GM23338 (cell line): ENCODE measurements at regions not wholly inside any gene's neighbourhood (a gene's known extent, or its start where the extent isn't known, plus 50 kb on each side); places are given as distances from the start of the nearest gene placed in this dataset.

ENCODE experiments used
- ATAC-seq: fragments of 200-7000 bp; cut with Tn5 transposase; 3 replicates; pipeline ENCODE4 v1.9.1; 2020
- DNase-seq: peaks from one replicate; pipeline ENCODE4 v3.0.0-alpha.2; 2015; ENCODE audit warnings: low spot score
- H2AFZ ChIP-seq: fragments of 200-600 bp; sonication (generic); 2 replicates; pipeline ENCODE4 v1.8.0; 2016; ENCODE audit warnings: antibody characterized with exemption, mild to moderate bottlenecking, moderate library complexity
- H3F3A ChIP-seq: fragments of 200-600 bp; sonication (generic); replicated peaks from 2 replicates; pipeline ENCODE4 v1.8.0; 2017; ENCODE audit warnings: antibody characterized with exemption, mixed run types, low read depth
- H3K27ac ChIP-seq: fragments of 200-600 bp; sonication (generic); 2 replicates; pipeline ENCODE4 v1.6.1; 2016; ENCODE audit warnings: low read depth
- H3K27me3 ChIP-seq: fragments of 200-600 bp; sonication (generic); 2 replicates; pipeline ENCODE4 v1.8.0; 2016; ENCODE audit warnings: mild to moderate bottlenecking, mixed run types, moderate library complexity; ENCODE audit not compliant: insufficient read depth
- H3K36me3 ChIP-seq: fragments of 200-600 bp; sonication (generic); 2 replicates; pipeline ENCODE4 v1.8.0; 2016; ENCODE audit warnings: mild to moderate bottlenecking; ENCODE audit not compliant: insufficient read depth
- H3K4me1 ChIP-seq: fragments of 200-600 bp; sonication (generic); 2 replicates; pipeline ENCODE4 v1.8.0; 2016; ENCODE audit warnings: mild to moderate bottlenecking, moderate library complexity; ENCODE audit not compliant: insufficient read depth
- H3K4me2 ChIP-seq: fragments of 200-600 bp; sonication (generic); 2 replicates; pipeline ENCODE4 v1.7.1; 2017; ENCODE audit warnings: mixed run types
- H3K4me3 ChIP-seq: fragments of 200-600 bp; sonication (generic); 2 replicates; pipeline ENCODE4 v1.6.1; 2016; ENCODE audit warnings: mixed run types
- H3K79me2 ChIP-seq: fragments of 200-600 bp; sonication (generic); replicated peaks from 2 replicates; pipeline ENCODE4 v1.8.0; 2017; ENCODE audit warnings: mild to moderate bottlenecking; ENCODE audit not compliant: insufficient read depth
- H3K9me2 ChIP-seq: fragments of 200-600 bp; sonication (generic); 2 replicates; pipeline ENCODE4 v1.8.0; 2017; ENCODE audit not compliant: insufficient read depth
- H4K20me1 ChIP-seq: fragments of 200-600 bp; sonication (generic); replicated peaks from 2 replicates; pipeline ENCODE4 v1.8.0; 2017; ENCODE audit warnings: mild to moderate bottlenecking; ENCODE audit not compliant: insufficient read depth
- H3K27ac Mint-ChIP-seq: 2 replicates; pipeline ENCODE4 v1.8.0; 2020; ENCODE audit warnings: inconsistent platforms, mild to moderate bottlenecking, moderate library complexity, mixed read lengths
- H3K27me3 Mint-ChIP-seq: 3 replicates; pipeline ENCODE4 v1.8.0; 2022; ENCODE audit warnings: low read depth, mild to moderate bottlenecking, moderate library complexity, mixed read lengths, inconsistent platforms; ENCODE audit not compliant: insufficient read depth, poor library complexity
- H3K36me3 Mint-ChIP-seq: 3 replicates; pipeline ENCODE4 v1.8.0; 2021; ENCODE audit warnings: low read depth, mild to moderate bottlenecking, inconsistent platforms, moderate library complexity, mixed read lengths
- H3K4me1 Mint-ChIP-seq: 3 replicates; pipeline ENCODE4 v1.8.0; 2020; ENCODE audit warnings: mild to moderate bottlenecking, inconsistent platforms, mixed read lengths
- H3K4me3 Mint-ChIP-seq: 3 replicates; pipeline ENCODE4 v1.8.0; 2021; ENCODE audit warnings: moderate library complexity, mild to moderate bottlenecking, inconsistent platforms, mixed read lengths
- H3K9me3 Mint-ChIP-seq: 3 replicates; pipeline ENCODE4 v1.8.0; 2020; ENCODE audit warnings: moderate library complexity, mild to moderate bottlenecking, inconsistent platforms, mixed read lengths
- CREB1 ChIP-seq: fragments of 250-450 bp; sonication (Bioruptor Pico); IDR thresholded peaks from 2 replicates; pipeline ENCODE4 v1.5.0; 2020; ENCODE audit warnings: low read depth, mild to moderate bottlenecking, moderate library complexity
- CTCF ChIP-seq, 2 experiments: fragments of 200-600 bp in 1 of 2; sonication (generic) in 1 of 2; conservative IDR thresholded peaks; 2 replicates each; pipeline versions ENCODE4 v1.5.1 to v1.6.1; 2016 to 2017; ENCODE audit warnings: antibody characterized with exemption in 2 of 2, low read depth in 2 of 2, mild to moderate bottlenecking in 2 of 2, moderate library complexity in 1 of 2
- ETS1 ChIP-seq: IDR thresholded peaks from 2 replicates; pipeline ENCODE4 v1.6.1; 2016; ENCODE audit warnings: antibody characterized with exemption
- JUNB ChIP-seq: IDR thresholded peaks from one replicate; pipeline ENCODE4 v1.6.1; 2016; ENCODE audit warnings: antibody characterized with exemption; ENCODE audit not compliant: unreplicated experiment
- NANOG ChIP-seq: IDR thresholded peaks from 2 replicates; pipeline ENCODE4 v1.6.1; 2016; ENCODE audit warnings: antibody characterized with exemption, borderline replicate concordance
- POLR2AphosphoS5 ChIP-seq: IDR thresholded peaks from 2 replicates; pipeline ENCODE4 v1.6.1; 2016; ENCODE audit warnings: antibody characterized with exemption, low read depth
- STAT1 ChIP-seq: IDR thresholded peaks from one replicate; pipeline ENCODE4 v1.6.1; 2016; ENCODE audit warnings: antibody characterized with exemption; ENCODE audit not compliant: unreplicated experiment
- TF ChIP-seq, protein P1 (sequence below): fragments of 250-450 bp; sonication (Bioruptor Pico); IDR thresholded peaks from 2 replicates; pipeline ENCODE4 v1.5.0; 2020; ENCODE audit warnings: mild to moderate bottlenecking, moderate library complexity

DNA sequence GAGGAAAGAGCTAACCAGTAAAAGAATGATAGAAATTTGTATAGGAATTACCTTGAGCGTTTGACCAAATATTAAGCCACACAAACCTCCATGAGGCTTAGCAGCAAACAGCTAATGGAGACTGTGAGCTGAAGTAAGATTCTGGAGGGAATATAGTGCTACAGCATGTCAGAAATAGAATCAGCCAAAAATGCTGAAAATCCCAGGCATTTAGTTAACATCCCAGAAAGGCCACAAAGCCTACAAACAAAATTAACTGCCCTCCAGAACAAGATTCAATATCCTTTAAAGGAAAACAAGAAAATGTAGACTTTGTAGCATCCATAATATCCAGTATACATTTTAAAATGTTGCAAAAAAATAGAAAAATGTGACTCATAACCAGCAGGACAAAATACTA is 257.8 kb upstream of the TUSC1 start:
- Mint-ChIP-seq H3K4me3 (no peak overlapping the region), H3K27ac (no peak overlapping the region), H3K4me1 (no peaks in the 10 kb centered on the region), H3K36me3 (peaks cover 11% of the 10 kb centered on the region; the same call in 2 of the 3 replicates), H3K9me3 (peaks cover 29% of the 10 kb centered on the region), H3K27me3 (peaks cover 2% of the 10 kb centered on the region)
- ATAC-seq (no peak), DNase-seq (no peak)
- no peak overlapping the region for H2AFZ ChIP-seq
- H4K20me1 ChIP-seq: no peaks in the 10 kb centered on the region
- H3K27me3 ChIP-seq: no peaks in the 10 kb centered on the region
- H3F3A ChIP-seq: no peaks in the 10 kb centered on the region
- no peaks in the 10 kb centered on the region for H3K4me1 ChIP-seq
- no peak overlapping the region for H3K27ac ChIP-seq
- no peak overlapping the region for H3K4me3 ChIP-seq
- no peaks in the 10 kb centered on the region for H3K36me3 ChIP-seq
- no peaks in the 10 kb centered on the region for H3K9me2 ChIP-seq
- H3K4me2 ChIP-seq: no peak overlapping the region
- TF ChIP-seq JUNB (no peak), CREB1 (no peak), STAT1 (no peak), POLR2AphosphoS5 (no peak), ETS1 (no peak), NANOG (no peak), CTCF (conservative IDR thresholded peaks at IDR 0.05; ENCODE audit: low read depth in 2 of 2) (no peak)
- TF ChIP-seq, protein P1, sequence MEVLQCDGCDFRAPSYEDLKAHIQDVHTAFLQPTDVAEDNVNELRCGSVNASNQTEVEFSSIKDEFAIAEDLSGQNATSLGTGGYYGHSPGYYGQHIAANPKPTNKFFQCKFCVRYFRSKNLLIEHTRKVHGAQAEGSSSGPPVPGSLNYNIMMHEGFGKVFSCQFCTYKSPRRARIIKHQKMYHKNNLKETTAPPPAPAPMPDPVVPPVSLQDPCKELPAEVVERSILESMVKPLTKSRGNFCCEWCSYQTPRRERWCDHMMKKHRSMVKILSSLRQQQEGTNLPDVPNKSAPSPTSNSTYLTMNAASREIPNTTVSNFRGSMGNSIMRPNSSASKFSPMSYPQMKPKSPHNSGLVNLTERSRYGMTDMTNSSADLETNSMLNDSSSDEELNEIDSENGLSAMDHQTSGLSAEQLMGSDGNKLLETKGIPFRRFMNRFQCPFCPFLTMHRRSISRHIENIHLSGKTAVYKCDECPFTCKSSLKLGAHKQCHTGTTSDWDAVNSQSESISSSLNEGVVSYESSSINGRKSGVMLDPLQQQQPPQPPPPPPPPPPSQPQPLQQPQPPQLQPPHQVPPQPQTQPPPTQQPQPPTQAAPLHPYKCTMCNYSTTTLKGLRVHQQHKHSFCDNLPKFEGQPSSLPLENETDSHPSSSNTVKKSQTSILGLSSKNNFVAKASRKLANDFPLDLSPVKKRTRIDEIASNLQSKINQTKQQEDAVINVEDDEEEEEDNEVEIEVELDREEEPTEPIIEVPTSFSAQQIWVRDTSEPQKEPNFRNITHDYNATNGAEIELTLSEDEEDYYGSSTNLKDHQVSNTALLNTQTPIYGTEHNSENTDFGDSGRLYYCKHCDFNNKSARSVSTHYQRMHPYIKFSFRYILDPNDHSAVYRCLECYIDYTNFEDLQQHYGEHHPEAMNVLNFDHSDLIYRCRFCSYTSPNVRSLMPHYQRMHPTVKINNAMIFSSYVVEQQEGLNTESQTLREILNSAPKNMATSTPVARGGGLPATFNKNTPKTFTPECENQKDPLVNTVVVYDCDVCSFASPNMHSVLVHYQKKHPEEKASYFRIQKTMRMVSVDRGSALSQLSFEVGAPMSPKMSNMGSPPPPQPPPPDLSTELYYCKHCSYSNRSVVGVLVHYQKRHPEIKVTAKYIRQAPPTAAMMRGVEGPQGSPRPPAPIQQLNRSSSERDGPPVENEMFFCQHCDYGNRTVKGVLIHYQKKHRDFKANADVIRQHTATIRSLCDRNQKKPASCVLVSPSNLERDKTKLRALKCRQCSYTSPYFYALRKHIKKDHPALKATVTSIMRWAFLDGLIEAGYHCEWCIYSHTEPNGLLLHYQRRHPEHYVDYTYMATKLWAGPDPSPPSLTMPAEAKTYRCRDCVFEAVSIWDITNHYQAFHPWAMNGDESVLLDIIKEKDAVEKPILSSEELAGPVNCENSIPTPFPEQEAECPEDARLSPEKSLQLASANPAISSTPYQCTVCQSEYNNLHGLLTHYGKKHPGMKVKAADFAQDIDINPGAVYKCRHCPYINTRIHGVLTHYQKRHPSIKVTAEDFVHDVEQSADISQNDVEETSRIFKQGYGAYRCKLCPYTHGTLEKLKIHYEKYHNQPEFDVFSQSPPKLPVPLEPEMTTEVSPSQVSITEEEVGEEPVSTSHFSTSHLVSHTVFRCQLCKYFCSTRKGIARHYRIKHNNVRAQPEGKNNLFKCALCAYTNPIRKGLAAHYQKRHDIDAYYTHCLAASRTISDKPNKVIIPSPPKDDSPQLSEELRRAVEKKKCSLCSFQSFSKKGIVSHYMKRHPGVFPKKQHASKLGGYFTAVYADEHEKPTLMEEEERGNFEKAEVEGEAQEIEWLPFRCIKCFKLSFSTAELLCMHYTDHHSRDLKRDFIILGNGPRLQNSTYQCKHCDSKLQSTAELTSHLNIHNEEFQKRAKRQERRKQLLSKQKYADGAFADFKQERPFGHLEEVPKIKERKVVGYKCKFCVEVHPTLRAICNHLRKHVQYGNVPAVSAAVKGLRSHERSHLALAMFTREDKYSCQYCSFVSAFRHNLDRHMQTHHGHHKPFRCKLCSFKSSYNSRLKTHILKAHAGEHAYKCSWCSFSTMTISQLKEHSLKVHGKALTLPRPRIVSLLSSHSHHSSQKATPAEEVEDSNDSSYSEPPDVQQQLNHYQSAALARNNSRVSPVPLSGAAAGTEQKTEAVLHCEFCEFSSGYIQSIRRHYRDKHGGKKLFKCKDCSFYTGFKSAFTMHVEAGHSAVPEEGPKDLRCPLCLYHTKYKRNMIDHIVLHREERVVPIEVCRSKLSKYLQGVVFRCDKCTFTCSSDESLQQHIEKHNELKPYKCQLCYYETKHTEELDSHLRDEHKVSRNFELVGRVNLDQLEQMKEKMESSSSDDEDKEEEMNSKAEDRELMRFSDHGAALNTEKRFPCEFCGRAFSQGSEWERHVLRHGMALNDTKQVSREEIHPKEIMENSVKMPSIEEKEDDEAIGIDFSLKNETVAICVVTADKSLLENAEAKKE (CRISPR knock-in tag): no peak
- no peaks in the 10 kb centered on the region for H3K79me2 ChIP-seq
